Endometrial microvascular endothelial cells (primary cell): ENCODE measurements at regions not wholly inside any gene's neighbourhood (a gene's known extent, or its start where the extent isn't known, plus 50 kb on each side); places are given as distances from the start of the nearest gene placed in this dataset.
"Not testable (repeated sequence)": the region's sequence is repeated elsewhere in the genome, so short reads cannot be mapped to it uniquely, and the experiment has no call there.

ENCODE experiments used
- in situ Hi-C: cut with HindIII; loops from 2 replicates; pipeline ENCODE4 v1.10.0; 2017; ENCODE audit warnings: low sequenced_read_pairs, low pct_unique_long_range_greater_than_20kb; ENCODE audit errors: inconsistent ontology term

GRCh38 chr5:82447913-82448312, 169.8 kb upstream of the RPS23 start:
- in situ Hi-C loops: no loop called here

DNA sequence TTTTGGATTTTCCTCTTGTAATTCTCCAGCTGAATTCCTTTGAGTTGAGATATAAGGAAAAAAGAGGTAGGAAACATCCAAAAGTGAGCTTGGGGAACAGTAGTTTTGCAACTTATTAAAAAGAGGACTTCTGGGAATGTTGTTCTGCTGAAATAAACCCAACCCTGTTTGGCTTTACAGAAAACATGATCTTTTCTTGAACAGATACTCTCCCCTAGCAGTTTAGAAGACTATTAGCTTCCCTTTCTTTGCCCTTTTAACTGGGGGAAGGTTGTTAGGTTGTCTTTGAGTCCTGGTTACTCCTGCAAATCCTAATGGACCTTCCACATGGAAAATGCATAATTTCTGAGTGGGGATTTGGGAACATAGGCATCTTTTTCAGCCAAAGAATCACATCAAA, 168.7 kb upstream of the RPS23 start:
- in situ Hi-C loops: no loop called here

GRCh38 chr5:82445726-82446335, 167.7 kb upstream of the RPS23 start:
- in situ Hi-C loops: no loop called here

DNA sequence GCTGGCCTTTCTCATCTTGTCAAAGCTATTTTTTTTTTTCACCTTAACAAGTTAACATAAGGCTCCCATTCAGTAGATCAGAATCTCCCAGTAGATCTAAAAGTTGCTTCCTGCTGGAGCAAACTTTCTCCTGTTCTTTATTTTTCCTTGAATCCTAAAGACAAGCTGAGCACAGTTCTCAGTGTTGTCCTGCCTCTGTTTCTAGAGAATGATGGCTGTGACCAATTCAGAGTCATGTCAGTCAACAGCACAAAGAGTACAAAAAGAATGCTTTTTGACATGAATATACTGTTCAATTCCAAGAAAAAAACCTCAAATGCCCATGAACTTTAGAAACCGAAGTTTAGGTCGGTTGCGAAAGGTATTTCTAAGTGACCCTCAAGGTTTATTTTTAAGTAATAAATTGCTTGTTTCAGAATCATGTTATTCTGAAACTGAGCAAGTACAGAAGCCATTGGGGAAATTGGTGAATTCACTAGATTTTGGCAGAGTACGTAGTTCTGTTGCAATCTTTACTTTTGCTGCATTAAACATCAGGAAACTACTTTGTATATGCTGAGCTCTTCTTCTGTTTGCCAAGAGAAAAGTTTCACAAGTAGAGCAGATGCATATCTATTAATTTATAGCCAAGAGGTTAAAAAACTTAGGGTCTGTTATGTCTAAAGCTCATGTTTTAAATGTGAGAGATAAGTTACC, 161.7 kb upstream of the RPS23 start:
- in situ Hi-C loops: no loop called here

GRCh38 chr5:82437565-82437964, 159.4 kb upstream of the RPS23 start:
- in situ Hi-C loops: not testable (repeated sequence)

DNA sequence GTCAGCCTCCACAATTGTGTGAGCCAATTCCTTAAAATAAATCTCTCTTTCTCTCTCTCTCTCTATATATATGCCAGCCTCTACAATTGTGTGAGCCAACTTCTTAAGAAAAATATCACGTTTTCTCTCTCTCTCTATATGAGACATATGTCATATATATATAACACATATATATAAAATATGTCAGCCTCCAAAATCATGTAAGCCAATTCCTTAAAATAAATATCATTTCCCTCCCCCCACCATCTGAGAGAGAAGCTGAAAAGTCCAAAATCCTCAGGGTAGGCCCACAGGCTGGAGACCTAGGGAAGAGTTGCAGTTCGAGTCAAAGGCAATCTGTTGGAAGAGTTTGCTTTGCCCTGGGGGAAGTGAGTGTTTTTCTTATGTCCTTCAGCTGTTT, 158.1 kb upstream of the RPS23 start:
- in situ Hi-C loops: no loop called here

DNA sequence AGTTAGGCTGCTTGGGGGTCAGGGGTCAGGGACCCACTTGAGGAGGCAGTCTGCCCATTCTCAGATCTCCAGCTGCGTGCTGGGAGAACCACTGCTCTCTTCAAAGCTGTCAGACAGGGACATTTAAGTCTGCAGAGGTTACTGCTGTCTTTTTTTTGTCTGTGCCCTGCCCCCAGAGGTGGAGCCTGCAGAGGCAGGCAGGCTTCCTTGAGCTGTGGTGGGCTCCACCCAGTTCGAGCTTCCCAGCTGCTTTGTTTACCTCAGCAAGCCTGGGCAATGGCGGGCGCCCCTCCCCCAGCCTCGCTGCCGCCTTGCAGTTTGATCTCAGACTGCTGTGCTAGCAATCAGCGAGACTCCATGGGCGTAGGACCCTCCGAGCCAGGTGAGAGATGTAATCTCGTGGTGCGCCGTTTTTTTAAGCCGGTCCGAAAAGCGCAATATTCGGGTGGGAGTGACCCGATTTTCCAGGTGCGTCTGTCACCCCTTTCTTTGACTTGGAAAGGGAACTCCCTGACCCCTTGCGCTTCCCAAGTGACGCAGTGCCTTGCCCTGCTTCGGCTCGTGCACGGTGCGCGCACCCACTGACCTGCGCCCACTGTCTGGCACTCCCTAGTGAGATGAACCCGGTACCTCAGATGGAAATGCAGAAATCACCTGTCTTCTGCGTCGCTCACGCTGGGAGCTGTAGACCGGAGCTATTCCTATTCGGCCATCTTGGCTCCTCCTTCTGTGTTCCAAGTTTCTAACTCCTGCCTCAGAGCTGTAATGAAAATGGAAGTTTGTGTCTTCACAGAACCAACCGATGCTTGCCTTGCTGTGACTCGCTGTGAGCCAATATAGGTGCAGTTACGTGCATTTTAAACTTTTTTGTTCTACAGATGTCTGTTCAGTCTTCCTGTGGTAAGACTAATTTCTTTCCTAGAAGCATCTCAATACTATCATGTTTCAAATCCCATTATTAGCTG, 156.8 kb upstream of the RPS23 start:
- in situ Hi-C loops: not testable (repeated sequence)

DNA sequence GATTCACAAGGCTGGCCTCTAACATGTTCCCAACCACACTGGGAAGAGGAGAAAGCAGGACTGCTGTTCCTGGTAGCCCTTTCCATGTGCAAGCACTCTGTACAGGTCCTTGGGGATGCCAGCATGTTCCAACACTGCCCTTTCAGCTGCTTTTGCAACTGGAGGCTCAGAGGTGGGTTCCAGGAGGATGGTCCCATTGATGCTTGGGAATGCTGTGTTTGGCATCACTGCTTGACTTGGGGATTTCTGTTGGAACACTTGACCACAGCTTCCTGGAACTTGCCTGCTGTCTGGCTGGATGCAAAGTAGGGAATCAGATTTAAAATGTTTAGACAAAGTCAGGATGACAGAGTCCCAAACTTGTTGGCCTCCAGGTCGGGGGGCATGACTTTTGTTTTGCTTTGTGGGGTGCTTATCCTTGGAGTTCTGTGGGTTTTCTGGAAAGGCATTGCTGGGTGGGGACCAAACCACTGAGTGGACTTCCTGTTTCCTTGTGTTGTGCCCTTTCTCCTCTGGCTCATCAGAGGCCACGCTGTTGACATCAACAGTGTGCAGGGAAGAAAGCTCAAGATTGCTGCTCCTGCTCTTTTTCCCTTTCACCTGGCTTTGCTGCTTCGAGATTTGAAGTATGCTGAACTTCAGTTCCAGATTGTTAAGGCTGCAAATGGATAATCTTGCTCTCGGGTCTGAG, 148.5 kb upstream of the RPS23 start:
- in situ Hi-C loops: no loop called here

GRCh38 chr5:82425591-82425990, 147.4 kb upstream of the RPS23 start:
- in situ Hi-C loops: no loop called here

DNA sequence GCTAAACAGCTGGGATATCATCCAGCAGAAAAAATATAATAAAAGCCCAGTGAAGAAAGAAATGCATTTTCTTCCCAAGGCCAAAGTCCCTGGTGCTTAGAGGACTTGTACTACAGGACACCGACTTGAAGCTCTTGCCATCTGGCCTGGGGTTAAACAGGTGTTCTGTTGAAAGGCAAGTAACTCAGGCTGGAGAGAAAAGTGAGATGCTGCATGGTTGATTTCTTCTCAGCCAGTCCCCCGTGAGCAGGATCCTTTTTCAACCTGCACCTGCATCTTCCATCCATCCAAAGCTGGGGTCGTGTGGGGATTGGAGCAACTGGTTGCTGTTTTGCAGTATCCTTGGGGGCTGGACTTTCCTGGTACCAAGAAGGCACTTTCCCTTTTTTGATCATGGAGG, 146.1 kb upstream of the RPS23 start:
- in situ Hi-C loops: no loop called here

DNA sequence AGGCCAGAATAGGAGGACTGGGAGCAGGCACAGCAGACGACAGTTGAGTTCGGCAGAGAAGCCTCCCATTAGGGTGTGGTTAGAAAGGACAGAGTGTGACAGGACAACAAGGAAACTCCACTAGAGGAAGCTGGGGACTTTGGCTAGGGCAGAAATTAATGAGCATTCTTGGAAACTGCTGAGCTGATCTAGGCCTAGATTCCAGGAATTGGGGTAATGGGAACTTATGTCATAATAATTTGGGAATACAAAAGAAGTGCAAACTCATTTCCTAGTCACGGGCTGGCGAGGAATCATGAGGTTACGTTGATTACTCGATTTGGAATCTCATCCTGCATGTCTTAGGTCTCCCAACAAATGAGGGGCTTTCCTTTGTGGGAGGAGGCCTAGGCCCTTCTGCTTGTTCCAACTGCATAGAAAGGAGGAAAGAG, 144.6 kb upstream of the RPS23 start:
- in situ Hi-C loops: no loop called here

DNA sequence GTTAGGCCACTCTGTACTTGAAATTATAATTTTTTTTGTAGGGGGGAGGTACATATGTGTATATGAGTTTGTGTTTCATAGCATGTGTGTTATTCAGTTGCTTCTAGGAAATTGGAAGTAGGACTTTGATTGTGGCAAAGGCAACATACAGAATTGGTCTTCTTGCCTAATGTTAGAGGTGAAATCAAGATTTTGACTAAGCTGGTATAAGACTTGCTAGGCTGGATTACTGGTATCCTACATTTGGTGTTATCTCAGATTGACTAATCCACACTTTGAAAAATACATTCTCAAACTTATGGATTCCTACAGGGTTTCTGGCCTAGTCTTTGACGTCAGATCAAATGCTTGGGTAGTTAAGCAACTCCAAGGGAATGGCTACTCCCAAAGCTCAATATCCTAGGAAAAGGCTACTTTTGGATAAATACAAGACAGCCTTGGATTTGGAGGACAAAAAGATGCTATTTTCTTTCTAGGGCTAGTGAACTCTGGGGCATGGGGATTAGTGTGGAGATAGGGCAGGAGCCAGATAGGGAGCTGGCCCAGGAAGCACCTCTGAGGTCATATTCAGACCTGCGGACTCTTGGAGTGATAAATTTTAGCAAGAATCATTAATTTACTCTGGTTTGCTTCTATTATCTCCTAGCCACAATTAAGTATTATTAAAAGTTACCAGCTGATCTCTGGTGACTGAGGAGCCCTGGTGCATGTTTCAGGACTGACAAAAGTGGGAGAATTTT, 144.0 kb upstream of the RPS23 start:
- in situ Hi-C loops: no loop called here

GRCh38 chr5:82421119-82421518, 143.0 kb upstream of the RPS23 start:
- in situ Hi-C loops: no loop called here

DNA sequence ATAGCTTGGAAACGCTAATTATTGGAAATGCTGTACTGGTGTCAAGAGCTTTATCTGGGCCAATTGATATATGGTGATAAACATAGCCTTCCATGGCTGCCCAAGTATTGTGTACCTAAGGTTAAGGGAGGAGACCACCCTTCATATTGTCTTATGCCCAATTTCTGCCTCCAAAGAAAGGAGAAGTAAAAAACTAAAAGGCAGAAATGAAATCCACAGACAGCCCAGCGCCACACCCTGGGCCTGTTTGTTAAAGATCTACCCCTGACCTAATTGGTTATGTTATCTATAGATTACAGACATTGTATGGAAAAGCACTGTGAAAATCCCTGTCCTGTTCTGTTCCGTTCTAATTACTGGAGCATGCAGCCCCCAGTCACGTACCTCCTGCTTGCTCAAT, 142.4 kb upstream of the RPS23 start:
- in situ Hi-C loops: not testable (repeated sequence)

DNA sequence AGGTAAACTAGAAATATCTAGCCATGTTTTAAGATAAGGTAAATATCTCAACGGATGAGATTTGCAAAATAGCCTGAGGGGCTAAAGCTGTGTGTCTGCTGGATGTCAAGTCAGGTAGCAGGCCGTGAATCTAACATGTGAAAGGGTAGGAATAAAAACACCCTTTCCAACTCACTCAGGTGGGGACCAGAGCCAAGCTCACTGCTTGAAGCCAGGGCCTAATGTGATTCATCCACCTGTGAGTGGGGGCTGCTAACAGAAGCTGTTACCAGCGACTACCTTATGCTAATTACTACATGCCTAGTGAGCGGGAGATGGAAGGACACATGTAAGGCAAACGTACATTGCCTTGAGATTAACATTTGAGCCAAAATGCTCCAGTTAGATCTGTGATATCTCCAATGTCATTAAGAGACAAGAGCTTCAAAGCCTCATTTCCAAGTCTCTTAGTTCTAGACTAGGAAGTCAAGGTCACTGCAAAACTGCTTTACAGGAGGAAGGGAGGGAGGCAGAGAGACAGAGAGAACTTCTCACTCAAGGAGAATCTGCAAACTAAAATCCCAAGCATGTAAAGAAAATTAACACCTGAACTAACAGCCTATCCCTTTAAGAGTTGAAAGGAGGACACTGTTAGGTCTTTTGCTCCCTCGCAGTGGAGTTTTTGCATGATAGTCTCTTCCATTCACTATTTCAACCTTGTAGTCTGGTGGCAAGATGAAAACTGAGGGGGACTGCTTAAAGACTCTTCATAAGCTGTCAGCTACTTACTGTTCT, 141.6 kb upstream of the RPS23 start:
- in situ Hi-C loops: no loop called here

- in situ Hi-C loops: no loop called here
These were observed 140.4 kb upstream of the RPS23 start for GRCh38 chr5:82418608-82418950.

GRCh38 chr5:82417776-82418607, 139.8 kb upstream of the RPS23 start:
- in situ Hi-C loops: no loop called here
